ENCODE measurements at regions not wholly inside any gene's neighbourhood (a gene's known extent, or its start where the extent isn't known, plus 50 kb on each side); places are given as distances from the start of the nearest gene placed in this dataset.
A peak's percentile ranks its signal among the peaks of the same experiment; 100 is the strongest.

DNA sequence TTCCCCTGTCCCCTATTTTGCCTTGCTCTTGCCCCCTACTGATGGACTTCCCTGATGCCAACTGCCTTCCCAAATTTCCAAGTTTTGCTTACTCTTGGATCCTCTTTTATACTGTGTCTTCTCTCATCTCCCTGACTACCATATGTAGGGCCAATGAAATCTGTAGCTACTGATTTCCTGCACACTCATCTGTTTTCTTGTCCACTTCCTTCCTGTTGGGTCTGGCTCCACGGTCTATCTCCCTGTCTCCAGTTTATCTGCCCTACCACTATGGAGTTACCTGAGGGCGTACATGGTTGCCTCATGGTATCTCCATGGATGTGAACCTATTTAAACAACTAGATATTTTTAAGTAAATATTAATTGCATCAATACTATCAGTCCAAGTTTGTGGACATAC lies 140.3 kb upstream of the MCHR2 start:
- no peak for DNase-seq

DNA sequence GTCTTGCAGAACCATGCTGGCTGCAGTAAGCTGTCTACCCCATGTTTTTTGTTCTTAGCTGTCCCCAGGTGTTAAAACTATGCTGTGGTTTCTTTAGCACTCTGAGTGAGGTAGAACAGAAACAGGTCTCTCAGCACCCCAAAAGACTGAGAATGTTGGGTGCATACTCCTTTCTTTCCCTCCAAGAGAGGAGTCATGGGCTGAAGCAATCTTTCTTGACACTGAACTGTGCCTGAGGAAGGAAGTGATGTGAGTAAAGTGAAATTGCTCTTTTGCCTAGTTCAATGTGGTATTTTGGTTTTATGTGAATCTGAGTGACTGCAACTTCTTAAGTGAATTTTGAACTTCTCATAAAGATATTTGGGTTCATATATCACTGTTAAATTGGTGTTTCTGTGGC lies 138.0 kb upstream of the MCHR2 start:
- no peak for DNase-seq

DNA sequence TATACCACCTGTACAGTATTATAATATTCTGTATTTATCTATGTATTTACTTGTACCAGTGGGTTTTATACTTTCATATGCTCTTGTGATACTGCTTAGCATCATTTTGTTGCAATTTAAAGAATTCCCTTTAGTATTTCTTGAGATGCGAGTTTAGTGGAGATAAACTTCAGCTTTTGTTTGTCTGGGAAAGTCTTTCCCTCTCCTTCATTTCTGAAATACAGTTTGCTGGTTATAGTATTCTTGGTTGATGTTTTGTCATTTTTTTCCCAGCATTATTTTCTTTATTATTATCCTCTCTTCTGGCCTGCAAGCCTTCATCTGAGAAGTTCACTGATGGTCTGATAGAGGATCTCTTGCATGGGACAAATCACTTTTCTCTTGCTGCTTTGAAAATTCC lies 136.6 kb upstream of the MCHR2 start:
- DNase-seq: no peak

DNA sequence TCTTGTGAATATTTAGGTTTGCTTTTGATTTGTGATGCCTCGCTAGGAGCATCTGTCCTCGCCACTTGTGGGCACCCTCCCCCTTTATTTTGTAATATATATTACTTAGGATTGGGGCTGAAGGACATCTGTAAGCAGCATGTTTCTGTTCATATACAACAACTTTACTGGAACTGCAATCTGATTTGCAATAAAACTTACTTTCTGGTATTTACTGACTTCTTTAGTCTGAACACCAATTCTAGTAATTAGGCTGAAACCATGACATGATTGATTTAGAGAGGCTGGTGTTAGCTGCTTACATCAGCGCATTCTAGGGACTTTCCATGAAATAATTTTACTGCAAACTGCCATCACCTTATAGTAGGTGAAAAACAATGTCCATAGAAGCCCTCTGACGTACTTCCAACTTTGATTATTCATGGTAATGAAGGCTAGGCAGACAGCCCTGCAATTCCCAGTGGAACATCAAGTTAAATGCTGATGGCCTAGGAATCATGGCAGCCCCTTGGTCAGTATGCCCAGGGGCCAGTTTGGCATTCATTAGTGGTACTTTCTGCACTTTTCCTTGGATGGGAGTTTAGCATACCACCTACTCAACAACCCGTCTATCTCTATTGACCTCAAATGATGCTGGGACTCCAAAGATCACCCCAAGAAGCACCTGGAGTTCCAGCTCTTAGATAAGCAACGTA lies 132.9 kb upstream of the MCHR2 start:
- DNase-seq: no peak

DNA sequence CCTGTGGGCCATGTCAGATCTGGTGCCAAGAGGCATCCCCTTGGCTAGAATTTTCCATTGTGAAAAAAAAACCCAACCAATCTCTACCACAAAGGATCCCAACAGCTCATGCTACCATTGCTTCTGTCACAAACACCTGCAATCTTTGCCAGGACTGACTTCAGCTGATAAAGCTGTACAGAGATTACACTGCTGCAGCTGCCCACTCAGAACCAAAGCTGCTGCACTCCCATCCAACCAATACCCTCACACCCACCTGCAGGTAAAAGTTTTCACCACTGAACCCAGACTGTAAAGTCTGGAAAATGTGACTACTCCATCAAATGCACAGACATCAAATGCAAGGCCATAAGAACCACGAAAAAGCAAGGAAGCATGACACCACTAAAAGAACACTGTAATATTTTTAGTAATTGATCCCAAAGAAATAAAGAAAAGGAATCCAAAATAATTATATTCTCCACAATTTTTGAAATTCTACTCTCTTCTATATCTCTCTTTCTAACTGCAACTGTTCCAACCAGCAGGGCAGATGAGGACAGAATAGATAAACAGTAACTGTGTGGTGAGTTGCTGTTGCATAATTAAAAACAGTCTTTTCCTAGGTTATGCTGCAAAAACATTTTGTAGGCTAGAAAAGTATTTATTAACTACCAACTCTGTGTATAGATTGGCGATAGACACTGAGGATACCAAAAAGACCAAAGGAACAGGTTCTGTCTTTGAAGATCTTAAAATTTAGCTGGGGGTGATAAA lies 128.0 kb upstream of the MCHR2 start:
- no peak for DNase-seq

DNA sequence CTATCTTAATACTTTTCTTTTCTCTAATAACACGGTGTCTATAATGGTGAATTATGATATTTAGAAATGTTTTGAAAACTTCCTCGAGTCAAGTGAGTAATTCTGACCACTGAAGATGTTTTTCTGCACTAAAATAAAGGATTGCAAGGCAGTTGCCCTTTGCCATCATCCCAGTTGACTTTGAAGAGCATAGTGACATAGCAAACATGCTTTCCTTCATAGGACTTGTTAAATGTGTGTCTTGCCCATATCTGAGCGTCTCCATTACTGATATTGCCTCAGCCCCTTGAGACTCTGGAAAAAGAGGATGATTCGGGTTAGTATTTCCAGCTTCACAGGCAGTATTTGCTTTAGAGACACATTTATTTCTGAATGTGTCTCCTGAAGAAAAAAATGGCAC lies 125.2 kb upstream of the MCHR2 start:
- DNase-seq: no peak

DNA sequence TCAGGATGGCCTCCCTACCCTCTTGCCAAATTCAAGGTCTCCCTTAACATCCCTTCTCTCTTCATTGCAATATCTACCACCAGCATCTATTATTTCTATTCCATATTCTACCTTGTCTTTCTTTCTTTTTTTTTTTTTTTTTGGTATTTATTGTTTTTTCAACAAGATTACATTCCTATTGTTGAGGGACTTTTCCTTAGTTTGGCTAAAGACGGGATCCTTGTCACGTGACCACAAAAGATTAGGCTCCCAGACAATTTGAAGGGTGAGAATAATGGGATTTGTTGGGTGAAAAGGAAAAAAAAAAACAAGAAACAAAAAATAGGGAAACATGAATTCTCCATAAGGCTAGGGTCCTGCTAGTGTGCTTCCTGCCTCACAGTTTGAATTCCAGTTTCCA lies 124.3 kb upstream of the MCHR2 start:
- DNase-seq: no peak

DNA sequence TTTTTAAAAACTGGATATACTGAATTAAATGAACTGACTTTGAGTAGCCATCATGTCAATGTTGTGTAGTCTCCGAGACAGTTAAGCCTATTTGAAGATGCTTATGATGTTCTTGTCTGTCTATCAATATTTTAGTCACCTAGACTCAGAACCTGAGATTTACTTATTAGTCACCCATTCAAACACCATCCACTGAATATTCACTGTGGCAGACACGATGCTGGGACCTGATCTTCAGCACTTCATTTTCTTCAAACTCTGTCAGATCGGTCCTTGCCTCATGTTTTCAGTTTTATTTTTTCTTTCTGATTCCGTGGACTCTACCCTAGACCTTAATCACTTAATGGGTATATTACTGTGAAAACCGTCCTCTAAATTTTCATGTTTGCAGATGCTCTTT lies 123.7 kb upstream of the MCHR2 start:
- DNase-seq: no peak

DNA sequence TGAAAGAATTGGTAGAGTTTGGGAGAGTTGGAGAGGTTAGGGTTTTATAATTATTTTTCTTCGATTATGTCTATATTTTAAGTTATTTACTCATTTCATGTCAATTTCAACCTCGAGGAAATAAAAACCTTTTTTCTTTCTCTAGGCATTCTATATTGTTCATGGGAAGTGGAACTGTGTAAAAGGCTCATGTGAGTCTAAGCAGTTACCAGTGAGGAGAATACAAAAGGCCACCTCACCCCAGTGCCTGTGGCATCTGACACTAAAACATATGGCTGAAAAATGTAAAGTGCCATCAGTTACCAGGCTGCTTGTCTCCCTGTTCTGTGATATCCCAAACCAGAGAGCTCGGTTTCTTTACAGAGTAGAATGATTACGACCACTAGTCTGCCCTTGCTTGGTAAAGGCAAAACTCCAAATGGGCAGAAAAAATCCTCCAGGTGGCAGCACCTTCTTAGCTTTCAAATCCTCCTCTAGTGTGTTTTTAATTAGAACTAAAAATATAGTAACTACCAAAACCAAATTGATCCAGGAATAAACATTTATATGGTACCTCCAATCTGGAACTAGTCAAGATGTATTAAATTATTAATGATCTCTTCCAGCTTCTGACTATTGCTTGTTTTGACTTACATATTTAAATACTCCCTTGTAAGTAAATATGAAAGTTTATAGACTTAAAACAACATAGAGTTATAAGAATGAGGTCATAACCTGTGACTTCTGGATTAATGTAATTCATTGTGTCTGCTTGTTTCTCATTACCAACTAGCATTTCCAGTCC lies 122.6 kb upstream of the MCHR2 start:
- peak in 1 of 2 donors; percentile 15 for DNase-seq

DNA sequence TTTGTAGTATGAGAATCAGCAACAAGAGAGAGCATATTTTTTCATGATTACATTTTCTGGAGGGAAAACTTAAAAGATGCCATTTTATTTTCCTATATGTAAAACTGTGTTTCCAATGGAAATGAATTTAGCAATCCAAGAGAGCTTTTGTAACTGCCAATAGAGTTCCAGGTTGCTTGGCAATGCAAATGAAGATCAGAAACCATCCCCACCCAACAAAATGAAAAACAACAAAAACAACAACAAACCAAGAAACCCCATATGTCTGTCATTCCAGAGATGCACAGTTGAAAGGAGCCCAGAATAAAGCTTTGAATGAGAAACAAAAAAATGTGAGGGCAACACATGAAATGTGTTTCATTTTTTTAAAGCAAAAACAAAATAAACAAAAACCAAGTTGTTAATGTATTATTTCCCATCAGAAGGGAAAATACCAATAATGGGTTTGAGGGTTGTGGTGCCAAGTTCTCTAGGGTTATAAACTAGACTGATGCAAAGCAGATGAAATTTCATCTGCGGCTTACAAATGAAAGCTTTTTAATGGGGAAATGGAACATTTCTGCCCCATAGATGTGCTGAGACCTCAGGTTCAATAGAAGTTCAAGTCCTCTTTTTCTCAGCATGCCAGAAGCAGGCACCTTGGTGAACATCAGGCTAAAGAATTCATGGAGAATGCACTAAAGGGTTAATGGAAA lies 121.5 kb upstream of the MCHR2 start:
- DNase-seq: no peak

DNA sequence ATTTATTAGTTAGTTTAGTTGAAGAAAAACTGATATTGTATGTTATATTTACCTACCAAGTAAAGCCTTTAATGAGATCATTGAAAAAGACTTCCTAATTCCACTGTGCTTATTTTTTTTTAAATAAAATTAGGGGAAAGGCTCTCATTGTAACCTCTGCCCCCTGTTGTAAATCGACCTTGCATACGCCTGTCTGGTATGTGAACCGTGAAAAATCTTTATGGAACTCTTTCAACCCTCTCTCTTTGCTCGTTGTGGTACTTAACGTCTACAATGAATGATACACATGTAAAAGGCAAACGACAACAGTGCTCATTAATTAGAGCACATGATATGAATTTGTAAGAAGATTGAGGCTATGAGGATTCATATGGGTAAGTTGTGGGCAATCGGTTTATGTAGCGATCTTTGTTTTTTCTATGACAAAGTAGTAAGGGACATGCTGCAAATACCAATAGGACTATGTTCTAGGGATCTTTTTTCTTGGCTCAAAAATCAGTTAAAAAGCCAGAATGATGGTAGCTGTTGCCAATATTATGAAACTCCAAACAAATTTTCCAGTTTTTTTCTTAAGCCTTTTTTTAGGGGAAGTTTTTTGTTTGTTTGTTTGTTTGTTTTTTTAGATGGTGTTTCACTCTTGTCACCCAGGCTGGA lies 119.0 kb upstream of the MCHR2 start:
- no peak for DNase-seq

DNA sequence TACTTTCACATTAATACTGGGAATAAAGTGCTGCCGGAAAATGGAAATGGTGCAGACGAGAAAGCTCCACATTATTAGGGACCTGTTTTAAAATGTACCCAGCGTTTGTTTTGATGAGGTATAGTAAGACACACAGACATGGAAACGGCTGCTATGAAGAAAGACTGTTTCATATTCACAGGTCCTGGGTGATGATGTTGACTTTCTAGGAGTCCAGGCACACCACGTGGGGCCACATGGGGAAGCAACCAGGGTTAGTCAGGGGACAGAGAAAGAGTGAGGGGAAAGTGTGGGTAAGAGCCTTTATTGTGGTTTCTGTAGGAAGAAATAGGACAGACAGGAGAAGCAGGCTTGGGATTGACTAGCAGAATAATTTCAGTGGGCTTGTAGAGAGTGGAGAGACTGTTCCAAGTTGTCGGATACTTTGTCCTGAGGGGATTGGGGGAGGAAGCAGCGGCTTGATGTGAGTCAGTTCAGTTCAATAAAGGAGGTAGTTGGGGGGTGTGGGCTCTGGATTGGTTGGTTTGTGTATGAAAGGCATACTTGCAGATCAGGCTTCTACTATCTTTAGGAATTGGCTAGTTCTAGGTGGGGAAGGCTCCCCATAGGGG lies 112.0 kb upstream of the MCHR2 start:
- no peak for DNase-seq

DNA sequence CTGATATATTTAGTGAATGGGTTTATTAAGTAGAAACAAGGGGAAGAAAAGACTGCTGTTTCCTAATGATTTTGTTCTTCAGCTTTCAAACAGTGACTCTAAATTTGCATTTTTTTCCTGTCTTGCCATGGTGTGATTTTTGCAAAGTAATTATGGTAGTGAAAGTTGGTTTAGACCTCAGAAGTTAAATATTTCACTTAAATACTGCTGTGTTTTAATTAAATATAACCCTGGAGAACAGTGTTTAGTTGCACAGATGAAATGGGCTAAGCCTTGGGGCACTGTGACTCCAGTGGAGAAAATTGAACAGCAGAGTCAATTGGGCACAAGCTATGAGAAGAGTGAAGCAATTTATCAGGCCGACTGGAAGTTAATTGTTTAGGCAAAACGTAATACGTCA lies 111.1 kb upstream of the MCHR2 start:
- no peak for DNase-seq

DNA sequence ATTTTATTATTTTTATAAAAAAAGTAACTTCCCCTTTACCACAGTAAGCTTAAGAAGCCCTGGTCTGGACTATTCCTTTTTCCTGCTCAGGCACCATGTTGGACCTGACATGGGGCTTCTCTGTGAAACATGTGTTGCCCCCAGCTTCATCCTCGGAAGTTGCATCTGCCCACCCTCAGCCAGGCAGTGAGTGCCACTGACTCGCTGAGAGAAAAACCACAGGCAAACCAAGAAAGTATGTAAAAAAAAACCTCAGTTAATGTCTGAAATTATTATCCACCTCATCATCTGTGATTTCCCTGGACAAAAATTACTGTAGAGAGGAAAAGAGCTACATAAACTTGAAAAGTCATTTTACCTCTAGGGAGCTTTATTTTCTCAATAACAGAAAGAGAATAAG lies 109.9 kb upstream of the MCHR2 start:
- no peak for DNase-seq

DNA sequence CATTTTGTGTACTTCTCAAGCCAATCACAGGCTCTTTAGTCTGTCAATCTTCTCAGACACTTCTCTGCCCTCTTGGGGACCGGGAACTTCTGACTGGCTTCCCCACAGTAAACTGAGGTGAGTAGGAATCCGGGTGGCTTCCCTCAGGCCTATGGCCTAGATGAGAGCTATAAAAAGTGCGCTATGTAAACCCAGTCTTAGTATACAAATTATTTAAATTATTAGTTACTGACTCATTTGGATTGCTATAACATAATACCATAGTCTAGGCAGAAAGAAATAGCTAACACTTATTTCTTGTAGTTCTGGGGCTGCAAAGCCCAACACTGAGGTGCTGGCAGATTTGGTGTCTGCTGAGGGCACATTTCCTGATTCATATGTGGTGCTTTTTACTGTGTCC lies 109.2 kb upstream of the MCHR2 start:
- DNase-seq: no peak

DNA sequence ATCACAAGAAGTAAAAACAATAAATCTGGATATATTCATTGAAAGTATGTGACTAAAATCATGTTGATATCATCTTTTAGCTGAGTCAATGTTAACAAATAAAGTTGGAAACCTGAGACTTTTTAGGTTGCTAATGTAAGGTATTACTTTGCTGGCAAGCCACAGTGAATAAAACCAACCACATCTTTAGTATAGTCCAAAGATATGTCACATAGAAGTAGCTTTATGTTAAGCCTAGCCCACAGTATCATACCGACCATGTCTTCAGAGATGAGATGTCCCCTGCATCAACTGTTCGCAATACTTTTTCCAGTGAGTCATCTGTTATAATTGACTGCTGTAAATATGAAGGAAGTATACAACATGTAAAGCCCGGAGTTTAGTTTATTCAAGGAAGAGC lies 107.6 kb upstream of the MCHR2 start:
- DNase-seq: no peak

DNA sequence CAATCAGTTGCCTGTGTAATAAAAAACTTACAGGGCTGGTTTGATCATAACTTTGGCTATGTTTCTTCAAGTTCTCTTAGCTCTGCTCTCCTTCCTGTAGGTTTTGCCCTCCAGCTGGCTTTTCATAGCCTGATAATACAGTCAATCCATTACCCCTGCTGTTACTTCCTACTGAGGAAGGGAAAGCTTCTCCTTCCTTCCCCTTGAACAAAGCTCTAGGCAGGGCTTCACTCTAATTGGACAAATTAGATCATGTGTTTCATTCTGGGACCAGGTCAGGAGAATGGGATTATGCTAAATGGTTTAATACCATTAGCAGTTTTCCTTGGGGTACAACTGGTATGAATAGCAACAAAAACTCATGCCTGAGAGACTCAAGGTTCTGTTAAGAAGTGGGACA lies 106.8 kb upstream of the MCHR2 start:
- no peak for DNase-seq

DNA sequence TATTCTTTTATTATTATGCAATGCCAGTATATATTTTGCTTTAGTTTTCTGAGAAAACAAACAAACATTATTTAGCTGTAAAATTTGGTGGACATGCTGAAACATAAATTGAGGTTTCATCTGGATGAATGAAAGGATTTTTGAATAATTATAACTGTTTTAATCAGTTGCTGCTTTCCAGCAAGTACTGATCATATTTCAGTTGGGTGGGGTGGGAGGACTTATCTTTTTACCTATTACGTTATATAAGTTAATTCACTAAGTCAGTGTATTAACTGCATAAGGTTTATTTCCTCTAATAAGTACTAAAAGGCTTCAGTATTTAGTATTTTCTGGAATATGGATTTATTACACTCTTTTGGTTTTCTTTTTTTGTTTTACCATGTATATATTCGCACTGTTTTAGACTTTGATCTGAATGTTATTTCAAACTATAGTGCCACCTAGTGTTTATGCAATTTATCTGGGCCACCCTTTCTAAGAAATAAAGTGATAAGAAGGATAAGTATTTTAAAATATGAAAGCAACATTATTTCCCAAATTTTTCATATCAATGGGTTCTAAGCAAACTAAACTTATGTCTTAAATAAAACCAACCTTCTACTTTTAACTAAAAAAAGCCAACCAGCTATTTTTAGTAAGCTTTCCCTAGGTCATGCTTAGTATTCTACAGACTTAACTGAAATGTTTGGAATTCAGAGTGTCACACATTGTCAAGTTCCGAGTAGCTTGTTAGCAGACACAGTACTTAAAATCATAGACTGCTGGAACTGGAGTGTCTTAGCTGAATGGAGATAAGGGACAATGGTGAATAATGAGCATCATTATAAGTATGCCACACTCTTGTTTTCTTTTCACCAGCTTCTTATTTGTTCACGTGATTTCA lies 105.4 kb upstream of the MCHR2 start:
- DNase-seq: no peak

DNA sequence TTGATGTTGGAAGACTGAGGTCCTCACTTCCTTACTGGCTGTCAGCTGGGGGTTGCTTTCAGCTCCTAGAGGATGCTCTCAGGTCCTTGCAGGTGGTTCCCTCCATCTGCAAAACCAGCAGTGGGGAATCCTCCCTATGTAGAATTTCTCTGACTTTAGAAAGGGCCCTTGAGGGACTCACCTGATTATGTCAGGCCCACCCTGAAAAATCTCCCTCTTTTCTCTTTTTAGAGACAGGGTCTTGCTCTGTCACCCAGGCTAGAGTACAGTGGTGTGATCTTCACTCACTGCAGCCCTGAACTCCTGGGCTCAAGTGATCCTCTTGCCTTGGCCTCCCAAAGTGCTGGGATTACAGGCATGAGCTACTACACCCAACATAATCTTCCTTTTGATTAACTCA lies 102.9 kb upstream of the MCHR2 start:
- DNase-seq: no peak

DNA sequence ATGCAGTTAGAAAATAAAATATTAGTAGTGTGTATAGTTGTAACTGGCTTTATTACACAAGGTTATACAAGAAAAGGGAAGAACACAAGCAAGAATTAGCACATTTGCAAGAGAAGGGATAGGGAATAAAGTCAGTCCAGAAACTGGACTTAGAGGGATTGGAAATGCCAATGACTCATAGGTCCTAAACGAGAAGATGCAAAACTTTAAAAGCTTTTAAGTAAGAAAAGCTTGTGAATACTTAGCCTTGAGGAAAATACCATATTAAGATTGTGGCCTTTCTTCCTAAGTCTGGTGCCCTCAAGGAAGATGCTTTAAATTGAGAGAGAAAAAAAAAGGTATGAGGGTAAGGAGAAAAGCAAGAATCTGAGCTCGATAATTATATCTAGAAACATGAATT lies 102.3 kb upstream of the MCHR2 start:
- no peak for DNase-seq

DNA sequence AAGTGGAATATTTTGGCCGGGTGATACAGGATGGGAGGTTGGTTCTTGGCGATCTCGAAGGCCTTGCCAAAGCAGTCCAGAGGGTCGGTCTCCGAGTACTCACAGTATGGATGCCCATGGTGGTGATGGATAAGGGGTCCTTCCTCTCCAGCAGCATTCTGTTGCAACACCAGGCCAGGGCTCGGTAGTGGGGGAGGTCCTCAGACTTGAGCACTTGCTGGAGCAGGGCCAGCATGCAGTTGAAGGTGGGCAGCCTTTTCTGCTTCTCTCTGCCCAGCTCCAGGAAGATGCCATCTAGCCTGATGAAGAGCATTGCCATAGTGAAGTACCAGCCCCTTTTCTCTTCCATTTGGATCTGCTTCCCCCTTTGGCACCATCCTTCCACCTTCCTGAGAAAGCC lies 99.4 kb upstream of the MCHR2 start:
- no peak for DNase-seq

Data from stimulated activated CD4-positive, alpha-beta T cell treated with anti-CD3 and anti-CD28 coated beads, Interleukin-2, amount 100 ng/mL, for 24 hours (primary cell).